Spleen (tissue), 11 donors: ENCODE measurements at regions not wholly inside any gene's neighbourhood (a gene's known extent, or its start where the extent isn't known, plus 50 kb on each side); places are given as distances from the start of the nearest gene placed in this dataset.

ENCODE experiments used
- DNase-seq: peaks from one replicate; pipeline ENCODE4 v3.0.0-alpha.2; 2020
- H3K27ac ChIP-seq, 8 donors: fragments of 200-600 bp; sonication (generic) in 7 of 8; 1 replicate in 4 of 8; 2 replicates in 4 of 8; pipeline versions ENCODE4 v1.5.0 to v1.8.0; 2016 to 2021; ENCODE audit warnings: inconsistent platforms in 4 of 8, mild to moderate bottlenecking in 4 of 8, moderate library complexity in 1 of 8
- H3K27me3 ChIP-seq, 7 donors: fragments of 200-600 bp; sonication (generic) in 6 of 7; replicated peaks in 1 of 7; 1 replicate in 4 of 7; 2 replicates in 3 of 7; pipeline versions ENCODE4 v1.5.0 to v1.8.0; 2016 to 2021; ENCODE audit warnings: inconsistent platforms in 3 of 7, mild to moderate bottlenecking in 1 of 7
- H3K36me3 ChIP-seq, 6 donors: fragments of 200-600 bp; sonication (generic) in 5 of 6; 1 replicate in 4 of 6; 2 replicates in 2 of 6; pipeline versions ENCODE4 v1.5.0 to v1.8.0; 2016 to 2021; ENCODE audit warnings: inconsistent platforms in 2 of 6
- H3K4me1 ChIP-seq, 6 donors: fragments of 200-600 bp; sonication (generic) in 5 of 6; 1 replicate in 3 of 6; 2 replicates in 3 of 6; pipeline versions ENCODE4 v1.5.0 to v1.8.0; 2016 to 2021; ENCODE audit warnings: inconsistent platforms in 3 of 6
- H3K4me3 ChIP-seq, 8 donors: fragments of 200-600 bp; sonication (generic) in 7 of 8; 1 replicate in 4 of 8; 2 replicates in 4 of 8; pipeline versions ENCODE4 v1.5.0 to v1.8.0; 2016 to 2021; ENCODE audit warnings: inconsistent platforms in 4 of 8, mild to moderate bottlenecking in 4 of 8, moderate library complexity in 2 of 8
- H3K9me3 ChIP-seq, 8 donors: fragments of 200-600 bp; sonication (generic) in 7 of 8; 1 replicate in 4 of 8; 2 replicates in 4 of 8; pipeline versions ENCODE4 v1.5.0 to v1.8.0; 2016 to 2021; ENCODE audit warnings: inconsistent platforms in 4 of 8
- CTCF ChIP-seq, 11 experiments: fragments of 200-600 bp in 7 of 11; fragments of 450-650 bp in 4 of 11; sonication (generic) in 4 of 11; IDR thresholded peaks in 8 of 11; conservative IDR thresholded peaks in 3 of 11; 1 replicate in 7 of 11; 2 replicates in 4 of 11; pipeline versions ENCODE4 v1.4.0 to v1.8.0; 2016 to 2021; ENCODE audit warnings: antibody characterized with exemption in 11 of 11, inconsistent platforms in 4 of 11, mild to moderate bottlenecking in 1 of 11
- POLR2A ChIP-seq, 3 donors: fragments of 450-650 bp; IDR thresholded peaks; one replicate each; pipeline ENCODE4 v1.5.1; 2017; ENCODE audit warnings: antibody characterized with exemption in 3 of 3, mild to moderate bottlenecking in 1 of 3
- POLR2AphosphoS5 ChIP-seq, 3 donors: sonication (generic); formaldehyde crosslinking; IDR thresholded peaks; one replicate each; pipeline ENCODE4 v1.5.1; 2017; ENCODE audit warnings: antibody characterized with exemption in 3 of 3
- WGBS, 5 donors: extraction: QIAGEN DNeasy Blood & Tissue Kit in 3 of 5; methylation state at CpG; one replicate each; pipeline versions ENCODE4 v1.1.5 to v1.1.7; 2013 to 2018; 5-methylcytosine and 5-hydroxymethylcytosine counted together
- intact Hi-C: fragments of 100-400 bp; cut with DNase I; formaldehyde crosslinking; loops from one replicate; pipeline ENCODE4 v1.15.0; 2023; ENCODE audit warnings: low total_unique reads
- donor health status: healthy with polysubstance abuse.
- donor health status: DM: no; HTN: no; CAD: no; lungs with moderate emphysema.
- donor health status: DM: no; HTN: no; CAD: no.
- donor health status: Bipolar disorder and iron deficiency.
- donor health status: healthy.
- donor health status: DM: no; HTN: no; CAD: no.
- donor health status: DM: yes; HTN: yes; CAD: no.

GRCh38 chr5:18142831-18143230, 508.6 kb downstream of the TAF11L14 start:
- Histone ChIP-seq H3K27ac (no peak overlapping the region), H3K9me3 (peaks cover 0 to 28% (median 16%) of the 10 kb centered on the region in 8 donors), H3K27me3 (no peaks in the 10 kb centered on the region), H3K4me1 (no peaks in the 10 kb centered on the region), H3K4me3 (no peak overlapping the region), H3K36me3 (no peaks in the 10 kb centered on the region)
- 61 to 81% (median 69%) methylated on average over 1 of the region's 1 CpG for WGBS, 5 donors
- TF ChIP-seq CTCF (IDR thresholded peaks at IDR 0.05 in 8 of 11, conservative IDR thresholded peaks at IDR 0.05 in 3 of 11) (no peak), POLR2AphosphoS5 (IDR thresholded peaks at IDR 0.05) (no peak), POLR2A (IDR thresholded peaks at IDR 0.05) (no peak)
- DNase-seq = no peak
- intact Hi-C loops = no loop called here

- H3K36me3 ChIP-seq = no peaks in the 10 kb centered on the region
- no peak overlapping the region for H3K27ac ChIP-seq
- H3K9me3 ChIP-seq = peaks cover 0 to 6% (median 0%) of the 10 kb centered on the region in 8 donors
- intact Hi-C loops = no loop called here
- H3K4me1 ChIP-seq = no peaks in the 10 kb centered on the region
- DNase-seq = no peak
- no peak overlapping the region for H3K4me3 ChIP-seq
- 75 to 90% (median 82%) methylated on average over 2 of the region's 2 CpGs for WGBS, 5 donors
- TF ChIP-seq POLR2AphosphoS5 (IDR thresholded peaks at IDR 0.05) (no peak), CTCF (IDR thresholded peaks at IDR 0.05 in 8 of 11, conservative IDR thresholded peaks at IDR 0.05 in 3 of 11) (no peak), POLR2A (IDR thresholded peaks at IDR 0.05) (no peak)
- H3K27me3 ChIP-seq = no peaks in the 10 kb centered on the region
Measured at GRCh38 chr5:18152671-18153070, 518.4 kb downstream of the TAF11L14 start.

- intact Hi-C loops = no loop called here
- Histone ChIP-seq H3K4me3 (no peak overlapping the region), H3K36me3 (no peaks in the 10 kb centered on the region), H3K27ac (no peak overlapping the region), H3K9me3 (peaks cover 0 to 32% (median 19%) of the 10 kb centered on the region in 8 donors), H3K27me3 (no peaks in the 10 kb centered on the region), H3K4me1 (no peaks in the 10 kb centered on the region)
- WGBS, 5 donors = 91 to 97% (median 95%) methylated on average over 2 of the region's 2 CpGs
- TF ChIP-seq POLR2A (IDR thresholded peaks at IDR 0.05) = no peak
- no peak for TF ChIP-seq POLR2AphosphoS5 (IDR thresholded peaks at IDR 0.05)
- TF ChIP-seq CTCF (IDR thresholded peaks at IDR 0.05 in 8 of 11, conservative IDR thresholded peaks at IDR 0.05 in 3 of 11) = no peak
- DNase-seq = no peak
Measured at GRCh38 chr5:18158166-18158565, 523.9 kb downstream of the TAF11L14 start.

- no peak for TF ChIP-seq POLR2A (IDR thresholded peaks at IDR 0.05)
- no peak for TF ChIP-seq POLR2AphosphoS5 (IDR thresholded peaks at IDR 0.05)
- TF ChIP-seq CTCF (IDR thresholded peaks at IDR 0.05 in 8 of 11, conservative IDR thresholded peaks at IDR 0.05 in 3 of 11) = no peak
- H3K27me3 ChIP-seq = no peaks in the 10 kb centered on the region
- no peaks in the 10 kb centered on the region for H3K36me3 ChIP-seq
- 51 to 70% (median 57%) methylated on average over 1 of the region's 1 CpG for WGBS, 5 donors
- peaks cover 0 to 42% (median 29%) of the 10 kb centered on the region in 8 donors for H3K9me3 ChIP-seq
- H3K4me3 ChIP-seq = no peak overlapping the region
- intact Hi-C loops = no loop called here
- H3K27ac ChIP-seq = no peak overlapping the region
- no peak for DNase-seq
- H3K4me1 ChIP-seq = no peaks in the 10 kb centered on the region
Measured at GRCh38 chr5:18159331-18159730, 525.1 kb downstream of the TAF11L14 start.
